ENCODE measurements at regions not wholly inside any gene's neighbourhood (a gene's known extent, or its start where the extent isn't known, plus 50 kb on each side); places are given as distances from the start of the nearest gene placed in this dataset.

- TF ChIP-seq REST (IDR thresholded peaks at IDR 0.05; ENCODE audit: unreplicated experiment), result no peak
Measured at GRCh38 chr16:5333126-5333525, 235.5 kb upstream of the EEF2KMT start (continued).

- Histone ChIP-seq H2AFZ (no peak overlapping the region), H3K9me2 (ENCODE audit: insufficient read depth) (peaks cover 13% of the 10 kb centered on the region; the same call in 1 of the 2 replicates), H3K27ac (ENCODE audit: low read depth) (no peak overlapping the region), H4K20me1 (replicated peaks; ENCODE audit: insufficient read depth) (no peaks in the 10 kb centered on the region), H3K4me3 (no peak overlapping the region), H3F3A (replicated peaks; ENCODE audit: low read depth) (no peaks in the 10 kb centered on the region), H3K27me3 (ENCODE audit: insufficient read depth) (no peaks in the 10 kb centered on the region), H3K4me2 (no peak overlapping the region), H3K79me2 (replicated peaks; ENCODE audit: insufficient read depth) (no peaks in the 10 kb centered on the region), H3K36me3 (ENCODE audit: insufficient read depth) (no peaks in the 10 kb centered on the region), H3K4me1 (ENCODE audit: insufficient read depth) (no peaks in the 10 kb centered on the region)
- no peak for TF ChIP-seq ZNF462 (CRISPR knock-in tag; IDR thresholded peaks at IDR 0.05)
- no peak overlapping the region for H3K27ac Mint-ChIP-seq
- H3K27me3 Mint-ChIP-seq (ENCODE audit: insufficient read depth, low read depth, poor library complexity), result no peaks in the 10 kb centered on the region
- no peak overlapping the region for H3K4me3 Mint-ChIP-seq
- DNase-seq (ENCODE audit: low spot score), result no peak
- ATAC-seq, result no peak
- peaks cover 20% of the 10 kb centered on the region for H3K36me3 Mint-ChIP-seq (ENCODE audit: low read depth)
- H3K9me3 Mint-ChIP-seq, result peaks cover 29% of the 10 kb centered on the region
- peaks cover 11% of the 10 kb centered on the region; the same call in 2 of the 3 replicates for H3K4me1 Mint-ChIP-seq
Measured at GRCh38 chr16:5330058-5330457, 232.5 kb upstream of the EEF2KMT start.
